GM23338 (cell line): ENCODE measurements at regions not wholly inside any gene's neighbourhood (a gene's known extent, or its start where the extent isn't known, plus 50 kb on each side); places are given as distances from the start of the nearest gene placed in this dataset.
"Not testable (repeated sequence)": the region's sequence is repeated elsewhere in the genome, so short reads cannot be mapped to it uniquely, and the experiment has no call there.

ENCODE experiments used
- ATAC-seq: fragments of 200-7000 bp; cut with Tn5 transposase; 3 replicates; pipeline ENCODE4 v1.9.1; 2020
- DNase-seq: peaks from one replicate; pipeline ENCODE4 v3.0.0-alpha.2; 2015; ENCODE audit warnings: low spot score
- H2AFZ ChIP-seq: fragments of 200-600 bp; sonication (generic); 2 replicates; pipeline ENCODE4 v1.8.0; 2016; ENCODE audit warnings: antibody characterized with exemption, mild to moderate bottlenecking, moderate library complexity
- H3F3A ChIP-seq: fragments of 200-600 bp; sonication (generic); replicated peaks from 2 replicates; pipeline ENCODE4 v1.8.0; 2017; ENCODE audit warnings: antibody characterized with exemption, mixed run types, low read depth
- H3K27ac ChIP-seq: fragments of 200-600 bp; sonication (generic); 2 replicates; pipeline ENCODE4 v1.6.1; 2016; ENCODE audit warnings: low read depth
- H3K27me3 ChIP-seq: fragments of 200-600 bp; sonication (generic); 2 replicates; pipeline ENCODE4 v1.8.0; 2016; ENCODE audit warnings: mild to moderate bottlenecking, mixed run types, moderate library complexity; ENCODE audit not compliant: insufficient read depth
- H3K36me3 ChIP-seq: fragments of 200-600 bp; sonication (generic); 2 replicates; pipeline ENCODE4 v1.8.0; 2016; ENCODE audit warnings: mild to moderate bottlenecking; ENCODE audit not compliant: insufficient read depth
- H3K4me1 ChIP-seq: fragments of 200-600 bp; sonication (generic); 2 replicates; pipeline ENCODE4 v1.8.0; 2016; ENCODE audit warnings: mild to moderate bottlenecking, moderate library complexity; ENCODE audit not compliant: insufficient read depth
- H3K4me2 ChIP-seq: fragments of 200-600 bp; sonication (generic); 2 replicates; pipeline ENCODE4 v1.7.1; 2017; ENCODE audit warnings: mixed run types
- H3K4me3 ChIP-seq: fragments of 200-600 bp; sonication (generic); 2 replicates; pipeline ENCODE4 v1.6.1; 2016; ENCODE audit warnings: mixed run types
- H3K79me2 ChIP-seq: fragments of 200-600 bp; sonication (generic); replicated peaks from 2 replicates; pipeline ENCODE4 v1.8.0; 2017; ENCODE audit warnings: mild to moderate bottlenecking; ENCODE audit not compliant: insufficient read depth
- H3K9me2 ChIP-seq: fragments of 200-600 bp; sonication (generic); 2 replicates; pipeline ENCODE4 v1.8.0; 2017; ENCODE audit not compliant: insufficient read depth
- H4K20me1 ChIP-seq: fragments of 200-600 bp; sonication (generic); replicated peaks from 2 replicates; pipeline ENCODE4 v1.8.0; 2017; ENCODE audit warnings: mild to moderate bottlenecking; ENCODE audit not compliant: insufficient read depth
- H3K27ac Mint-ChIP-seq: 2 replicates; pipeline ENCODE4 v1.8.0; 2020; ENCODE audit warnings: inconsistent platforms, mild to moderate bottlenecking, moderate library complexity, mixed read lengths
- H3K27me3 Mint-ChIP-seq: 3 replicates; pipeline ENCODE4 v1.8.0; 2022; ENCODE audit warnings: low read depth, mild to moderate bottlenecking, moderate library complexity, mixed read lengths, inconsistent platforms; ENCODE audit not compliant: insufficient read depth, poor library complexity
- H3K36me3 Mint-ChIP-seq: 3 replicates; pipeline ENCODE4 v1.8.0; 2021; ENCODE audit warnings: low read depth, mild to moderate bottlenecking, inconsistent platforms, moderate library complexity, mixed read lengths
- H3K4me1 Mint-ChIP-seq: 3 replicates; pipeline ENCODE4 v1.8.0; 2020; ENCODE audit warnings: mild to moderate bottlenecking, inconsistent platforms, mixed read lengths
- H3K4me3 Mint-ChIP-seq: 3 replicates; pipeline ENCODE4 v1.8.0; 2021; ENCODE audit warnings: moderate library complexity, mild to moderate bottlenecking, inconsistent platforms, mixed read lengths
- H3K9me3 Mint-ChIP-seq: 3 replicates; pipeline ENCODE4 v1.8.0; 2020; ENCODE audit warnings: moderate library complexity, mild to moderate bottlenecking, inconsistent platforms, mixed read lengths
- TF ChIP-seq, protein P1 (sequence below): IDR thresholded peaks from 2 replicates; pipeline ENCODE4 v1.6.1; 2016; ENCODE audit warnings: antibody characterized with exemption
- TF ChIP-seq, protein P2 (sequence below), 2 experiments: fragments of 200-600 bp in 1 of 2; sonication (generic) in 1 of 2; conservative IDR thresholded peaks; 2 replicates each; pipeline versions ENCODE4 v1.5.1 to v1.6.1; 2016 to 2017; ENCODE audit warnings: antibody characterized with exemption in 2 of 2, low read depth in 2 of 2, mild to moderate bottlenecking in 2 of 2, moderate library complexity in 1 of 2

DNA sequence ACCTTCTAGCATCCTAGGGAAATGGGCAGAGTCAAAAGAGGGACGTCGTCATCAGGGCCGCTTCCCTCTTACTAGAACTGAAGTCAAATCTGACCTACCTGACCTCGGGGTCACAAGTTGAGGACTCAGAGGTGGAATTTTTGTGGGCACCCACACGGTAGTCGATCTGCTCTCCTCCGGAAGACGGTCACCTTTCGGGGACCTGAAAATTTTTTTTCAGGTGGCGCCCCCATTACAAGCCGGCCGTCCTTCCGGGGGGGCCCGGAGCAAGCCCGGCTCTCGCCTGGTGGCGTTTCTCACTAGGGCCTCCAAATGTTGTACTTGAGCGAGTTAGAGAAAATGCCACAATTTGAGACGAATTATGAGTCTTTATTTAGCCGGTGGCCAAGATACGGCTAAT lies 157.5 kb upstream of the FRG2C start:
- no peaks in the 10 kb centered on the region for H3K27me3 ChIP-seq
- no peak overlapping the region for H3K4me2 ChIP-seq
- H3K27me3 Mint-ChIP-seq, result peaks cover 7% of the 10 kb centered on the region
- TF ChIP-seq, protein P1, sequence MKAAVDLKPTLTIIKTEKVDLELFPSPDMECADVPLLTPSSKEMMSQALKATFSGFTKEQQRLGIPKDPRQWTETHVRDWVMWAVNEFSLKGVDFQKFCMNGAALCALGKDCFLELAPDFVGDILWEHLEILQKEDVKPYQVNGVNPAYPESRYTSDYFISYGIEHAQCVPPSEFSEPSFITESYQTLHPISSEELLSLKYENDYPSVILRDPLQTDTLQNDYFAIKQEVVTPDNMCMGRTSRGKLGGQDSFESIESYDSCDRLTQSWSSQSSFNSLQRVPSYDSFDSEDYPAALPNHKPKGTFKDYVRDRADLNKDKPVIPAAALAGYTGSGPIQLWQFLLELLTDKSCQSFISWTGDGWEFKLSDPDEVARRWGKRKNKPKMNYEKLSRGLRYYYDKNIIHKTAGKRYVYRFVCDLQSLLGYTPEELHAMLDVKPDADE, result no peak
- ATAC-seq (no peak), DNase-seq (no peak)
- H3K4me3 ChIP-seq, result no peak overlapping the region
- no peaks in the 10 kb centered on the region for H4K20me1 ChIP-seq
- H3F3A ChIP-seq, result no peaks in the 10 kb centered on the region
- H3K79me2 ChIP-seq, result no peaks in the 10 kb centered on the region
- H3K4me1 ChIP-seq, result peaks cover 11% of the 10 kb centered on the region
- no peak overlapping the region for H3K27ac Mint-ChIP-seq
- no peak overlapping the region for H3K27ac ChIP-seq
- H3K4me1 Mint-ChIP-seq, result peaks cover 30% of the 10 kb centered on the region
- H3K9me2 ChIP-seq, result no peaks in the 10 kb centered on the region
- H3K36me3 Mint-ChIP-seq, result peaks cover 8% of the 10 kb centered on the region
- peaks cover 16% of the 10 kb centered on the region for H3K9me3 Mint-ChIP-seq
- no peaks in the 10 kb centered on the region; the same call in 1 of the 2 replicates for H3K36me3 ChIP-seq
- H2AFZ ChIP-seq, result no peak overlapping the region
- no peak overlapping the region for H3K4me3 Mint-ChIP-seq

DNA sequence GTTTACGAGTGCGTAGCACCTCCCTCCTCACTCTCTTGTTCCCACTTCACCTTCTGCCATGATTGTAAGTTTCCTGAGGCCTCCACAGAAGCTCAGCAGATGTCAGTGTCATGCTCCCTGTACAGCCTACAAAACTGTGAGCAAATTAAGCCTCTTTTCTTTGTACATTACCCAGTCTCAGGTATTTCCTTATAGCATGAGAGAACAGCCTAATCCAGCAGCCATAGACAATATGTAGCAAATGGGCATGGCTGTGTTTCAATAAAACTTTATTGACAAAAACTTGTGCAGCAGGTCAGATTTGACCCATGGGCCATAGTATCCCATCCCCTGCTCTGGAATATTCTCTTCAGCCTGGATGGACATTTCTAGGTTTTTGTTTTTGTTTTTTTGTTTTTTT lies 156.2 kb upstream of the FRG2C start:
- DNase-seq, H3K27me3 Mint-ChIP-seq, H4K20me1 ChIP-seq, H3K4me3 Mint-ChIP-seq, H3K4me3 ChIP-seq, H3K79me2 ChIP-seq, H3K4me1 ChIP-seq, H2AFZ ChIP-seq, H3K9me2 ChIP-seq, H3K27ac Mint-ChIP-seq, H3K27ac ChIP-seq, H3K27me3 ChIP-seq, H3F3A ChIP-seq, ATAC-seq, H3K4me2 ChIP-seq, H3K36me3 ChIP-seq: not testable (repeated sequence)
- H3K36me3 Mint-ChIP-seq, result peaks cover 15% of the 10 kb centered on the region
- peaks cover 16% of the 10 kb centered on the region for H3K4me1 Mint-ChIP-seq
- peaks cover 29% of the 10 kb centered on the region for H3K9me3 Mint-ChIP-seq

DNA sequence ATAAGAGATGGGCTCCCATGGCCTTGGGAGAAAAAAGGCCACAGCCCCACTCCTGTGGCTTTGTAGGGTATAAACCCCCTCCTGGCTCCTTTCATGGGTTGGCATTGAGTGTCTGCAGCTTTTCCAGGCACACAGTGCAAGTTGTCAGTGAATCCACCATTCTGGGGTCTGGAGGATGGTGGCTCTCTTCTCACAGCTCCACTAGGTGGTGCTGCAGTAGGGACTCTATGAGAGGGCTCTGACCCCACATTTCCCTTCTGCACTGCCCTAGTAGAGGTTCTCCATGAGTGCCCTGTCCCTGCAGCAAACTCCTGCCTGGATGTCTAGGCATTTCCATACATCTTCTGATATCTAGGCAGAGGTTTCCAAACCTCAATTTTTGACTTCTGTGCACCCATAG lies 136.5 kb upstream of the FRG2C start:
- H3F3A ChIP-seq, H3K36me3 Mint-ChIP-seq, H3K79me2 ChIP-seq, H3K4me2 ChIP-seq, H4K20me1 ChIP-seq, H3K27me3 ChIP-seq, H3K27me3 Mint-ChIP-seq, H3K4me1 ChIP-seq, H2AFZ ChIP-seq, DNase-seq, H3K4me3 ChIP-seq, H3K36me3 ChIP-seq, H3K9me2 ChIP-seq, H3K4me3 Mint-ChIP-seq, H3K27ac Mint-ChIP-seq, H3K27ac ChIP-seq, H3K4me1 Mint-ChIP-seq, ATAC-seq: not testable (repeated sequence)
- TF ChIP-seq, protein P2, sequence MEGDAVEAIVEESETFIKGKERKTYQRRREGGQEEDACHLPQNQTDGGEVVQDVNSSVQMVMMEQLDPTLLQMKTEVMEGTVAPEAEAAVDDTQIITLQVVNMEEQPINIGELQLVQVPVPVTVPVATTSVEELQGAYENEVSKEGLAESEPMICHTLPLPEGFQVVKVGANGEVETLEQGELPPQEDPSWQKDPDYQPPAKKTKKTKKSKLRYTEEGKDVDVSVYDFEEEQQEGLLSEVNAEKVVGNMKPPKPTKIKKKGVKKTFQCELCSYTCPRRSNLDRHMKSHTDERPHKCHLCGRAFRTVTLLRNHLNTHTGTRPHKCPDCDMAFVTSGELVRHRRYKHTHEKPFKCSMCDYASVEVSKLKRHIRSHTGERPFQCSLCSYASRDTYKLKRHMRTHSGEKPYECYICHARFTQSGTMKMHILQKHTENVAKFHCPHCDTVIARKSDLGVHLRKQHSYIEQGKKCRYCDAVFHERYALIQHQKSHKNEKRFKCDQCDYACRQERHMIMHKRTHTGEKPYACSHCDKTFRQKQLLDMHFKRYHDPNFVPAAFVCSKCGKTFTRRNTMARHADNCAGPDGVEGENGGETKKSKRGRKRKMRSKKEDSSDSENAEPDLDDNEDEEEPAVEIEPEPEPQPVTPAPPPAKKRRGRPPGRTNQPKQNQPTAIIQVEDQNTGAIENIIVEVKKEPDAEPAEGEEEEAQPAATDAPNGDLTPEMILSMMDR (conservative IDR thresholded peaks at IDR 0.05; ENCODE audit: low read depth in 2 of 2), result peak; percentile 16 to 55; a peak in 2 of 4 replicates
- H3K9me3 Mint-ChIP-seq, result peaks cover 18% of the 10 kb centered on the region

DNA sequence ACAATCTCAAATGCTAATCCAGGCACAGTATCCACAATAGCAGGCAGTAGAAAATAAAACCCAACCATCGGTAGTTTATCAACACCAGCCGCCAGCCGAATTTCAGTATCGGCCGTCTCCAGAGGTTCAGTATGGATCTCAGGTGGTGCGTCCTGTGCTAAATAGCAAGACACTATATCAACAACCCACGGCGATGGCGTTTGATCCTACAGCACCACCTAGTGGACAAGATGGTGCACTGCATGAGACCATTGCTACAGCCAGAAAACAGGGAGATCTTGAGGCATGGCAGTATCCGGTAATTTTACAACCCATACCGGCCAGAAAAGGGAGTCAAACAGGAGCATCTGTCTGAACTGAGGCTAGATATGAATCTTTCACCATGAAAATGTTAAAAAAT lies 112.0 kb upstream of the FRG2C start:
- TF ChIP-seq, protein P2 (conservative IDR thresholded peaks at IDR 0.05; ENCODE audit: low read depth in 2 of 2), result peak; percentile 61 to 86
- not testable (repeated sequence) for H3K4me1 Mint-ChIP-seq, H3K4me3 Mint-ChIP-seq, H3K27ac Mint-ChIP-seq, H3K4me2 ChIP-seq, H4K20me1 ChIP-seq, ATAC-seq, H3K27me3 Mint-ChIP-seq, H3K79me2 ChIP-seq, H3F3A ChIP-seq, H2AFZ ChIP-seq, H3K9me2 ChIP-seq, H3K4me3 ChIP-seq, H3K27ac ChIP-seq, H3K27me3 ChIP-seq, H3K36me3 ChIP-seq, H3K4me1 ChIP-seq
- peaks cover 27% of the 10 kb centered on the region for H3K36me3 Mint-ChIP-seq
- H3K9me3 Mint-ChIP-seq, result peaks cover 43% of the 10 kb centered on the region
- DNase-seq, result peak; percentile 77

DNA sequence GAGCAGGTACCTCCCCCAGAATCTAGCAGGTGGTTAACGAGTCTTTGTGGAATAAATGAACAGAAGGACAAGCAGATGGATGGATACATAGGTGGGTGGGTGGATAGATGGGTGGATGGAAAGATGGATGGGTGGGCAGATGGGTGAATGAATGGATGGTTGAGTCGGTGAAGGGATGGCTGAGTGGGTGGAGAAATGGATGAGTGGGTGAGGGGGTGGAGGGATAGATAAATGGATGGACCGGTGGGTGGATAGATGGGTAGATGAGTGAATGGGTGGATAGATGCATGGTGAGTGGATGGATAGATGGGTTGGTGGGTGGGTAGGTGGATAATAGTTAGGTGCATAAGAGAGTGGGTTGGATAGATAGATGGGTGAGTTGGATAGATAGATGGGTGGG lies 99.7 kb upstream of the FRG2C start:
- ATAC-seq, H3F3A ChIP-seq, H3K27ac Mint-ChIP-seq, H3K79me2 ChIP-seq, H2AFZ ChIP-seq, H3K27ac ChIP-seq, DNase-seq, H3K27me3 ChIP-seq, H3K4me1 ChIP-seq, H3K4me2 ChIP-seq, H3K9me2 ChIP-seq, H3K4me3 Mint-ChIP-seq, H3K36me3 Mint-ChIP-seq, H3K9me3 Mint-ChIP-seq, H4K20me1 ChIP-seq, H3K36me3 ChIP-seq, H3K4me1 Mint-ChIP-seq, H3K4me3 ChIP-seq, H3K27me3 Mint-ChIP-seq: not testable (repeated sequence)
